ENCODE measurements at regions not wholly inside any gene's neighbourhood (a gene's known extent, or its start where the extent isn't known, plus 50 kb on each side); places are given as distances from the start of the nearest gene placed in this dataset.

GRCh38 chr16:29317269-29317668 is 89.2 kb downstream of the NPIPB11 start:
- TF ChIP-seq CTCF (IDR thresholded peaks at IDR 0.05) (no peak), POLR2A (IDR thresholded peaks at IDR 0.05) (no peak)

Data from body of pancreas (tissue), 4 donors.